ENCODE measurements at regions not wholly inside any gene's neighbourhood (a gene's known extent, or its start where the extent isn't known, plus 50 kb on each side); places are given as distances from the start of the nearest gene placed in this dataset.

DNA sequence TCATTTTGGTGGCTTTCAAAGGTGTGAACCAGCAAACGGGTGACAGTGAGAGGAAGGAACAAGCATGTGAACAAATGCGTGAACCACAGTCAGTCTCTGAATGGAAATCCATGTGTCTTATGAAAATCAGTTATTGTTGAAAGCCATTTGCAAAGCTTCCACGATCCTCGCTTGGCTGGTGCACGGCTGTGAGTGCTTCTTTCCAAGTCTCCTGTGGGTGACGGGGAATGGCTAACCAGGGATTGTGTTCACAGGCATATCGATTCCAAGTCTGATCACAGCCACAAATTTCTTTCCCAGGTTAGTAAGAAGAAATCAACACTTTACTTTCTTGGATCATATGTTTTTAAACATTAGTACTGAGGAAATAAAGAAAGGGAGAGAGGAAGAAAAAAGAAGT lies 556.9 kb upstream of the RBFOX1 start:
- CTCF ChIA-PET, result no interaction called here
- TF ChIP-seq GATA2 (IDR thresholded peaks at IDR 0.05; ENCODE audit: insufficient read depth, insufficient read length, low read depth, low read length) (no peak), JUN (IDR thresholded peaks at IDR 0.05; ENCODE audit: borderline replicate concordance, insufficient read depth, insufficient read length, low read depth) (no peak), POLR2A (IDR thresholded peaks at IDR 0.05; ENCODE audit: low read depth, low read length) (no peak), EZH2 (IDR thresholded peaks at IDR 0.05; ENCODE audit: borderline replicate concordance, low read depth, low read length, severe bottlenecking) (no peak), FOS (IDR thresholded peaks at IDR 0.05; ENCODE audit: borderline replicate concordance, insufficient read depth, low read length) (no peak), MYC (IDR thresholded peaks at IDR 0.05; ENCODE audit: low read depth, low read length) (no peak), POLR2AphosphoS5 (IDR thresholded peaks at IDR 0.05; ENCODE audit: insufficient read depth, low read depth, low read length) (no peak)
- TF ChIP-seq, protein P1, sequence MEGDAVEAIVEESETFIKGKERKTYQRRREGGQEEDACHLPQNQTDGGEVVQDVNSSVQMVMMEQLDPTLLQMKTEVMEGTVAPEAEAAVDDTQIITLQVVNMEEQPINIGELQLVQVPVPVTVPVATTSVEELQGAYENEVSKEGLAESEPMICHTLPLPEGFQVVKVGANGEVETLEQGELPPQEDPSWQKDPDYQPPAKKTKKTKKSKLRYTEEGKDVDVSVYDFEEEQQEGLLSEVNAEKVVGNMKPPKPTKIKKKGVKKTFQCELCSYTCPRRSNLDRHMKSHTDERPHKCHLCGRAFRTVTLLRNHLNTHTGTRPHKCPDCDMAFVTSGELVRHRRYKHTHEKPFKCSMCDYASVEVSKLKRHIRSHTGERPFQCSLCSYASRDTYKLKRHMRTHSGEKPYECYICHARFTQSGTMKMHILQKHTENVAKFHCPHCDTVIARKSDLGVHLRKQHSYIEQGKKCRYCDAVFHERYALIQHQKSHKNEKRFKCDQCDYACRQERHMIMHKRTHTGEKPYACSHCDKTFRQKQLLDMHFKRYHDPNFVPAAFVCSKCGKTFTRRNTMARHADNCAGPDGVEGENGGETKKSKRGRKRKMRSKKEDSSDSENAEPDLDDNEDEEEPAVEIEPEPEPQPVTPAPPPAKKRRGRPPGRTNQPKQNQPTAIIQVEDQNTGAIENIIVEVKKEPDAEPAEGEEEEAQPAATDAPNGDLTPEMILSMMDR (IDR thresholded peaks at IDR 0.05; ENCODE audit: extremely low read depth in 1 of 2, insufficient read depth in 1 of 2, low read depth in 1 of 2, low read length in 2 of 2), result no peak
- TF ChIP-seq, protein P2, sequence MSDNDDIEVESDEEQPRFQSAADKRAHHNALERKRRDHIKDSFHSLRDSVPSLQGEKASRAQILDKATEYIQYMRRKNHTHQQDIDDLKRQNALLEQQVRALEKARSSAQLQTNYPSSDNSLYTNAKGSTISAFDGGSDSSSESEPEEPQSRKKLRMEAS (IDR thresholded peaks at IDR 0.05; ENCODE audit: insufficient read depth, insufficient read length), result no peak
- H3K36me3 ChIP-seq (ENCODE audit: control insufficient read depth in 2 of 2, extremely low read depth in 1 of 2, insufficient read depth in 2 of 2, low read length in 2 of 2), result no peaks in the 10 kb centered on the region
- no peak for FAIRE-seq
- no peaks in the 10 kb centered on the region for H3K9me1 ChIP-seq (replicated peaks; ENCODE audit: control insufficient read depth, extremely low read depth, insufficient read depth, low read length)
- POLR2A ChIA-PET, result no interaction called here
- H2AFZ ChIP-seq (ENCODE audit: low read depth, low read length), result no peak overlapping the region
- DNase-seq (ENCODE audit: low read depth, low spot score), result no peak
- no peaks in the 10 kb centered on the region for H4K20me1 ChIP-seq (replicated peaks; ENCODE audit: control insufficient read depth, extremely low read depth, insufficient read depth, low read length)
- no peaks in the 10 kb centered on the region for H3K79me2 ChIP-seq (ENCODE audit: control insufficient read depth, insufficient read depth, low read length)
- intact Hi-C loops (cut with micrococcal nuclease) (no loop called here), dilution Hi-C loops (cut with MboI; ENCODE audit: extremely low pct_ligation_motif_present, low sequenced_read_pairs) (no loop called here)
- no TSS peak for BruUV-seq (replicated peaks)
- no peaks in the 10 kb centered on the region for H3K4me1 ChIP-seq (ENCODE audit: control insufficient read depth, extremely low read depth, insufficient read depth, low read length)
- H3K27ac ChIP-seq (ENCODE audit: insufficient read depth, low read depth, low read length), result no peak overlapping the region
- no peak overlapping the region for H3K4me2 ChIP-seq (ENCODE audit: insufficient read depth, low read length)
- no peaks in the 10 kb centered on the region for H3K27me3 ChIP-seq (ENCODE audit: control insufficient read depth in 2 of 2, insufficient read depth in 2 of 2, low read length in 2 of 2)
- H3K9me3 ChIP-seq (replicated peaks; ENCODE audit: control insufficient read depth, insufficient read depth, low read length), result peaks cover 6% of the 10 kb centered on the region
- no peak overlapping the region for H3K4me3 ChIP-seq (replicated peaks in 1 of 3; ENCODE audit: insufficient read depth in 1 of 3, low read depth in 1 of 3, low read length in 3 of 3)
- H3K9ac ChIP-seq (replicated peaks; ENCODE audit: extremely low read depth, insufficient read depth, low read length), result no peak overlapping the region
